Hepatic stellate cell (primary cell): ENCODE measurements at regions not wholly inside any gene's neighbourhood (a gene's known extent, or its start where the extent isn't known, plus 50 kb on each side); places are given as distances from the start of the nearest gene placed in this dataset.
"Not testable (repeated sequence)": the region's sequence is repeated elsewhere in the genome, so short reads cannot be mapped to it uniquely, and the experiment has no call there.

ENCODE experiments used
- DNase-seq: peaks from one replicate; pipeline ENCODE4 v3.0.0; 2011; ENCODE audit warnings: low spot score

GRCh38 chr1:168490306-168490705 lies 53.5 kb downstream of the XCL2 start:
- DNase-seq = no peak

DNA sequence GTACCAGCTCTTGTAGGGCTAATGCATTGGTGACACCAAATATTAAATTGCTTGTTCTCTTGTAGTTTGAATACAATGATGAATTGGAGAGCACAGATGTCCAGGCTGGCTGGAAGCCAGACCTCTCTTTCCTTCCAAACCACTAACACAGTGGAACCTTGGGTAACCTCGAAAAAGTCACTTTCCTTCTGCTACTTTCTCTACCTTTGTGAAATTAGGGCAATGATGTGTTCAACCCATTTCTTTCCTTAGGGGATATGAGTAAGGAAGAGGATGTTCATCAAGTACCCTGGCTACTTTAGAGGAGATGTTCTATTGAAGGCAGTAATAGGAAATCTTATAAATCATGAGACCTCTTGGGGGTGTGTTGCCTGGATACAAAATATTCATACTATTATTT lies 55.7 kb downstream of the XCL2 start:
- DNase-seq = no peak

GRCh38 chr1:168486820-168487219 lies 57.0 kb downstream of the XCL2 start:
- not testable (repeated sequence) for DNase-seq

DNA sequence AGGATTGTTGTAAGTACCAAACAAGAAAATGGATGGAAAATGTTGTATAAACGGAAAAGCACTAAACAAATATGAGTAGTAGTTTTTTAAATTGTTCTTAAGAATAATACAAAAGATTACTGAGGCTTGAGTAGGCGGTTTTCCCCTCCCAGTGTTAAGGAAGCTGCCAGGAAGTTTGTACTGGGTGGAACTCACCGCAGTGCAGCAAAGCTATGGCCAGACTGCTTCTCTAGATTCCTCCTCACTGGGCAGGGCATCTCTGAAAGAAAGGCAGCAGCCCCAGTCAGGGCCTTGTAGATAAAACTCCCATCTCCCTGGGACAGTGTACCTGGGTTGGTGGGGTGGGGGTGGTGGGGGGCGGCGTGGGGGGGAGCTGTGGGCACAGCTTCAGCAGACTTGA lies 58.7 kb downstream of the XCL2 start:
- DNase-seq = no peak

GRCh38 chr1:168484083-168484482 lies 59.7 kb downstream of the XCL2 start:
- DNase-seq = no peak

DNA sequence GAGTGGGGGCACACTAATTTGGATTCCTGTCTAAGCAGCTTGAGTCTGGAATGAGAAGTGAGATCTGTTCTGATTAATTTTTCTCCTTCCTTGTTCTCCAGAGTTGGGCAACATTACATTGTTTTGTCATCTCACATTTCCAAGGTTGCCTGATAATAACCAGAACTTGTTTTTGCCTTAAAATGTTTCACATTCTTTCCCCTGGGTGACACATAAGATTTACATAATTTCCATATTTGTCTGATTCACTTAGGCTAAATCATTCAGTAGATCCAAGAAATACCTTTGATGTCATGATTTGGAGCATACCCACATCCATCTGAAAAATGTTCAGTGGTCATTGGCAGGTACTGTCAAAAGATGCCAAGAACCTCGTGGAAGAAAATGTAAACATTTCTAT lies 60.3 kb downstream of the XCL2 start:
- DNase-seq = peak; percentile 23

- DNase-seq = no peak
These were observed 61.7 kb downstream of the XCL2 start for GRCh38 chr1:168482106-168482505.

- DNase-seq = no peak
These were observed 62.2 kb downstream of the XCL2 start for GRCh38 chr1:168481586-168481985.

GRCh38 chr1:168480997-168481396 lies 62.8 kb downstream of the XCL2 start:
- no peak for DNase-seq

GRCh38 chr1:168477792-168478191 lies 66.0 kb downstream of the XCL2 start:
- DNase-seq = no peak

DNA sequence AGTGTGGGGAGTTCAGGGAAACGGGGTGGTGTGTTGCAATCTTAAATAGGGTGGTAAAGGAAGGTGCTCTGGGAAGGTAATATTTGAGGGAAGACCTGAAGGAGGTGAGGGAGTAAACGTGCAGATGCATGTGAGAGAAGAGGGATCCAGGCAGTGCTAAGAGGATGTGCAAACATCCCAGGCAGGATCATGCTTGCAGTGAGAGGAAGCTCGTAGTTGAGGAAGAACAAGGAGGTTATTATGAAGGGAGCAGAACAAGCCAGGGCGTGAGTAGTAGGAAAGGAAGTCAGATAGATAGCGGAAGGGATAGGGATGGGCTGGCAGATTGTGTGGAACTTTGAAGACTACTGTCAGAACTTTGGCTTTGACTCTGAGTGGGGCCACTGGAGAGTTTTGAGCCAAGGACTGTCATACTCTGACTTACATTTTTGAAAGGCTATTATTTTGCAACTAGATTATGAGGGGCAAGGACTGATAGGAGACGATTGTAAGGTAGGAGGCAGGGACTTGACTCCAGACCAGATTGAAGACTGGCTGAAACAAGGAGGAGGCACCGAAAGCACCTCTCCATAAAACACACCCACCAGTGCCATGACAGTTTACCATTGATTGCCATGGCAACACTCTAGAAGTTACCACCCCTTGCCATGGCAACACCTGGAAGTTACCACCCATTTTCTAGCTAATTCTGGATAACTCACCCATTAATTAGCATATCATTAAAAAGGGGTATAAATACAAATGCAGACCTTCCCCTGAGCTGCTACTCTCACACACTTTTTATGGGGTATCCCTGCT lies 67.0 kb downstream of the XCL2 start:
- DNase-seq = no peak

GRCh38 chr1:168474322-168474721 lies 69.5 kb downstream of the XCL2 start:
- DNase-seq = no peak

- no peak for DNase-seq
These were observed 70.7 kb downstream of the XCL2 start for GRCh38 chr1:168473126-168473525.

- no peak for DNase-seq
These were observed 71.6 kb downstream of the XCL2 start for GRCh38 chr1:168472223-168472622.

DNA sequence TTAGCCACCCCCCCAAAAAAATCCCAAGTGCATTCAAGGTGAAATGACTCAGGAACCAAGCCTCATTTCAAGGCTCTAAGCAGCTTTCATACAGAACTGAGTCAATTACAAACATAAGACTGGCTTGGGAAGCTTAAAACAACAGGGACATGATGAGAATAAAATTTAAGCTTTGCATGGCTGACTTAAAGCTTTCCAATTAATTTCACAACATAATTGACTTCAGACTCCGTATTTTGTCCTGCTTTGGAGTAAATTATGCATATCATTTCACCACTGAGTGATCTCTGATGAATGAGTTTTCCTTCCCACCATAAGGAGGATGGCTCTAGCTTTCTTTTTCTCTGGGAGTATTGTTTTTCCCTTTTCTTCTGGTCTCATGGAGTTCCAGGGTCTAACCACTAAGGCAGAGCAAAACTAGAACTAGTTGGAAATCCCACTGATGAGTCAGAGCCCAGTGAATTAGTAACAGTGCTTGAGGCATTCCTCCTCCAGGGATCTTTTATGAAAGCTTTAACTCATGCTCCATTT lies 72.8 kb downstream of the XCL2 start:
- peak; percentile 41 for DNase-seq

DNA sequence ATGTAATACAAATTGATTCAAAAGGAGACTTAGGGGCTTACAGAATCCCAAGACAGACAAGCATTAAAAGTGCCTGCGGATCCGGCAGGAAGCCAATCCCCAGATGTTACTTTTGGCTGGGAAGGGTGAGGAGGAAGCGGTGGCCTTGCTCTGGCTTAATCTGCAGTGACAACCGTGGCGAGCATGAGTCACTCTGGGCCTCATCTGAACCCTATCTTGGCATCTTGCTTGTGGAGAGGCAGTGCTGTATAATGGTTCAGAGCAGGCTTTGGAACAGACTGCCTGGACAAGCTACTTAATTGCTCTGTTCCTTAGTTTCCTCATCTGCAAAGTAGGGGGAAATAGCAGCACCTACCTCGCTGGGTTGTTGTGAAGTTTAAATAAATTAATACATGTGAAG lies 74.1 kb downstream of the XCL2 start:
- no peak for DNase-seq

GRCh38 chr1:168468822-168469221 lies 75.0 kb downstream of the XCL2 start:
- DNase-seq = no peak

DNA sequence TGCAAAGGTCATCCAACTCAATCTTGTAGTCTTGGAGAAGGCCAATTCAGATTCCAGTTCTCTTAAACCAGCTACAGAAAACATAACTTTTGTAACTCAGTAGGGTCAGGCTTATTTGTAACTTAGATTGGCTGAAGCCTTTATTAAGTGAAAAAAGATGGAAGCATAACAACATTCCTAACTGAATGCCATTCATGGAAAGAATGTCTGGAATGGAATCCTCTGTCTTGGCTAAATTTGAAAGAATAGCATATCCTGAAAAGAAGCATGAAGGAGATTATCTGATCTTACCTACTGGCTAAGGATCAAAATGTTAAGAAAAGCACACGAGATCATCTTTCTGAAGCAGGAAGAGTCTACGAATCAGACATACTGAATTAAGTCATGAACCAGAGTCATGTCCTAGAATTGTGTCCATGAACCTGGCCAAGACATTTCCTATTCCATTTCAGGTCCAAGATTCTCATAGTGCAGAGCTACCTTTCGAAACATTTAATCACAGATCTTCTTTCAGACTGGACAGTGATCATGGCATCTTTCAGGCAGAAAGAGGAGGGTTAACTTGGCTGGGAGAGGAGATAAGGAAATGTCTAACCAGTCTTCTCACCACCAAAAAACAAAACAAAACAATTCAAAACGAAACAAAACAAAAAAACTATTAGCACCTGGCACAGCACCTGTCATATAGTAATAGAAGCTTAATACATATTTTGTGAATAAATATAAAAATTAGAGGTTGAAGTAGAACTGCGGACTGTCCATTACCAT lies 75.6 kb downstream of the XCL2 start:
- DNase-seq = no peak

DNA sequence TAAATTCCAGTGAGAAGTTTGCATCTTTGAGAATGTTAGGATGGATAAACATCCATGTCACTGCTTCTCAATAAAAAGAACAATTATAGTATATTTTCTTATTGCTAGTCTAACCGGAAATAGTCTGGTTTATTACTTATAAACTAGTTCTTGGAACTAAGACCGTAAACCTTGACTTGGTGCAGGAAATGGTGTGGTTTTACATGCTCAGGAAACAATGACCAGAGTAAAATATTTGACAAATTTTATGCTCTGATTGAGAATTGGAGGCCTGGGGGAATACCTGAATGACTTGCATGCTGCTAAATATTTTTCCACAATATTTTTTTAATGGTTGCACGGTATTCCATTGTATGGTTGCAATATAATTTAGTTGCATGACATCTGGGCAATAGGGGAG lies 76.3 kb downstream of the XCL2 start:
- DNase-seq = no peak

DNA sequence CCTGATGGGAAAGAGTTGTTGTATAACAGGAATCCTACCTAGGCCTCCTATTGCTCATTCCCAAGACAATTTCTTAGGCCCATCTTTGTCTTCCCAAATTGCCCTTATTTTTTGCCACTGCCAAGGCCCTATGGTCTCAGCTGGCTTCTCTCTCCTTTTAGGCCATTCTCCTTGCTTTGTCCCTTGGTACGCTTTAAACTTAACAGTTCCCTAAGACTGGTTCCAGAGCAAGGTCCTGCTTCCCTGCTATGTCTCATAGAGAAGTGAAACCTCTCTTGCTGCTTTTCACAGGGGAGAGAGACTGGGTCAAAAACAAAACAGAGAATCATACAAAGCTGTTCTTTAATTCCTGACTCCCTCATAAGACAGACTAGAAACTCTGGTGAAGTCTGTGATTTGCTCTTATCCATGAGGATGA lies 77.1 kb downstream of the XCL2 start:
- DNase-seq = no peak

DNA sequence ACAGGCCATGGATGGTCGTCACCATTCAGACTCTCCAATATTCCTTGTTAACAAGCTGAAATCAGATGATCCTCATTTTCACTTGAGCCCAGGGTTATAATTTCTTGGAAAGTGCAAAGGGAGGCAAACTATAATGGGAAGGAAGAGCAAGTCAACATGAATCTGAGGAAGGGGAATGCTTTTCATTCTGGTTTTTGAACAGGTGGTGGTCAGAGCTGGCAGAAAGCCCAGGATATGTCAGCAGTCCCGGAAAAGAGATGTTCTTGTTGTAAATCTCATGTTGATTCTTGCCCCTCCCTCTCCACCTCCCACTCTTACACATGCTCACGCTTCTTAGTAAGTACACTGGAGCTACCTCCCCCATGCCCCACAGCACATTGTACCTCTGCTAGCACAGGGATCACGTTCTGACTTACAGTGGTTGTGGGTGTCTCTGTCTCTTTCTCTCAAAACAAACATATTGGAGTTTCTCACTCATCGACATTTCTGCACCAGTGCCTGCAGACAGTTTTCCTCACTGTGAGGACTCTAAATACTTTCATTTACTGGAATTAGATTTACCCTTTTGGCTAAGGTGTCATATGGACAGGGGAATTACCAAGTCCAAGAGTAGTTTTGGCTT lies 77.6 kb downstream of the XCL2 start:
- DNase-seq = no peak

- DNase-seq = not testable (repeated sequence)
These were observed 82.7 kb downstream of the XCL2 start for GRCh38 chr1:168461108-168461507.

DNA sequence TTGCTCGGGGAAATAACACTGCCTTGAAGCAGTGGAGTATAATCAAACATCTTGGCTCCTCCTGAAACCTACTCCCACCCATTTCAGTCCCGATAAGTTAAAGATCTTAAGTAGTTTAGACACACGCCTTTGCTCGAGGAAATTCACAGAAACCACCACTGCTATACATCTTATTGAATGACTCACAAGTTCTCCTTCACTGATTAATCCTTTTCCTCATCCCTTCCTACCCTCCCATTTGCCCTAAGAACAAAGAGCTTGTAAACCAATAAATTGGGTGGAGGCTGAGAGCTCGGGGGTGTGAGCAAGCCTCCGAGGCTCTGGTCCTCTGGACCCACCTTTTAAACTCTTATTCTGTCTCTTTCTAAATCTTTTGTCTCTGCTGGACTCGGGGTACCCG lies 86.5 kb downstream of the XCL2 start:
- not testable (repeated sequence) for DNase-seq
